Heart left ventricle (tissue), 13 donors: ENCODE measurements at regions not wholly inside any gene's neighbourhood (a gene's known extent, or its start where the extent isn't known, plus 50 kb on each side); places are given as distances from the start of the nearest gene placed in this dataset.

Source experiments
- CTCF ChIP-seq, 12 donors: fragments of 200-600 bp; sonication (generic) in 4 of 12; IDR thresholded peaks; one replicate each; pipeline versions ENCODE4 v1.5.0 to v1.8.0; 2018 to 2022; ENCODE audit warnings: antibody characterized with exemption in 12 of 12, mild to moderate bottlenecking in 5 of 12
- POLR2A ChIP-seq, 2 donors: fragments of 450-650 bp; IDR thresholded peaks; one replicate each; pipeline ENCODE4 v1.6.1; 2017; ENCODE audit warnings: antibody characterized with exemption in 2 of 2, mild to moderate bottlenecking in 2 of 2, moderate library complexity in 2 of 2
- donor health status: ischemic (EF 13 %, LVEDD 7.1; RV severe dilation, severe dysfunction).
- donor health status: DM: no; HTN: yes; CAD: no.
- donor health status: DM: no; HTN: no; CAD: no.
- donor health status: ischemic (EF 25% LVEDD 6.9; RV normal size, moderate dysfunction).
- donor health status: ischemic (EF 25% LVEDD 5.7; RV mildly dilated, moderate dysfunction).
- donor health status: ischemic (EF 35%, LVEDD 5.7; RV mildly dilated, moderate dysfunction).
- donor health status: nonischemic (EF 11% LVEDD 7.7; RV severe dilation, severe dysfunction).
- donor health status: DM: yes; HTN: yes; CAD: no.
- donor health status: PGD.
- donor health status: ischemic (EF 29% LVEDD 5.4; RV normal size, mild dysfunction).
- donor health status: nonischemic (EF 23%, LVEDD 6.1; RV moderate dilation, normal function).

DNA sequence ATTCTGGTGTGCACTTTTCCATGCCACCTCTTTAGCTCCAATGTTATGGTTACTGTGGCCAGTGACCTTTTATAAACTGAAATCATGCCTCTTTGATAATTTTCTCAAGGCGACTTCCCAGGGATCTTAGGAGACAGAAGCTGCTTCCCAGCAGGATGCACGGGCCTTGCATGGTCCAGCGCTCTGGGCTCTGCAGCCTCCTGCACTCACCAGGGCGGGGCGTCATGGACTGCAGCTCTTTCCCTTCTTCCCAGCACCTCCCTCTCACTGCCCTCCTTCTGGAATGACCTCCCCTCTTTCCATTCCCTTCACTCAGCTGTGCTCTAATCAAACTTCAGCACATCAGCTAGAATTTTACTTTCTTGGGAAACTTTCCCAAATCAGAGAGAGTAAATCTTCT, 318.3 kb downstream of the IRS2 start:
- no peak for TF ChIP-seq CTCF (IDR thresholded peaks at IDR 0.05)
- TF ChIP-seq POLR2A (IDR thresholded peaks at IDR 0.05) = no peak
